Fibroblast of skin of scalp (primary cell): ENCODE measurements at regions not wholly inside any gene's neighbourhood (a gene's known extent, or its start where the extent isn't known, plus 50 kb on each side); places are given as distances from the start of the nearest gene placed in this dataset.

Experiments
- DNase-seq: peaks from one replicate; pipeline ENCODE4 v3.0.0-alpha.2; 2013

GRCh38 chr15:29360152-29360551 is 90.5 kb upstream of the NSMCE3 start:
- DNase-seq, result no peak

GRCh38 chr15:29356786-29357185 is 87.2 kb upstream of the NSMCE3 start:
- DNase-seq, result no peak

GRCh38 chr15:29355477-29355876 is 85.9 kb upstream of the NSMCE3 start:
- no peak for DNase-seq

GRCh38 chr15:29352402-29352801 is 82.8 kb upstream of the NSMCE3 start:
- no peak for DNase-seq

- DNase-seq, result no peak
These were observed 79.6 kb upstream of the NSMCE3 start for GRCh38 chr15:29349196-29349595.

- DNase-seq, result peak; percentile 23
These were observed 78.8 kb upstream of the NSMCE3 start for GRCh38 chr15:29348336-29348914.

- DNase-seq, result no peak
These were observed 77.4 kb upstream of the NSMCE3 start for GRCh38 chr15:29346998-29347397.

- no peak for DNase-seq
These were observed 76.2 kb upstream of the NSMCE3 start for GRCh38 chr15:29345549-29346525.

- no peak for DNase-seq
These were observed 74.9 kb upstream of the NSMCE3 start for GRCh38 chr15:29344474-29344873.

GRCh38 chr15:29343229-29343628 is 73.6 kb upstream of the NSMCE3 start:
- no peak for DNase-seq

GRCh38 chr15:29342201-29342600 is 72.6 kb upstream of the NSMCE3 start:
- DNase-seq, result no peak

- DNase-seq, result peak; percentile 72
These were observed 67.7 kb upstream of the NSMCE3 start for GRCh38 chr15:29337156-29337959.

GRCh38 chr15:29334544-29334943 is 64.9 kb upstream of the NSMCE3 start:
- DNase-seq, result no peak

GRCh38 chr15:29333261-29333660 is 63.6 kb upstream of the NSMCE3 start:
- DNase-seq, result no peak

- DNase-seq, result no peak
These were observed 62.0 kb upstream of the NSMCE3 start for GRCh38 chr15:29331669-29332068.

- no peak for DNase-seq
These were observed 61.4 kb upstream of the NSMCE3 start for GRCh38 chr15:29331071-29331470.

GRCh38 chr15:29324746-29325145 is 55.1 kb upstream of the NSMCE3 start:
- peak; percentile 50 for DNase-seq

GRCh38 chr15:29323557-29323956 is 53.9 kb upstream of the NSMCE3 start:
- DNase-seq, result no peak

- DNase-seq, result no peak
These were observed 52.8 kb upstream of the NSMCE3 start for GRCh38 chr15:29322415-29322814.

GRCh38 chr15:29320420-29320819 is 50.8 kb upstream of the NSMCE3 start:
- DNase-seq, result no peak

- DNase-seq, result no peak
These were observed 50.2 kb upstream of the NSMCE3 start for GRCh38 chr15:29319823-29320222.
